Astrocyte of the spinal cord (primary cell): ENCODE measurements at regions not wholly inside any gene's neighbourhood (a gene's known extent, or its start where the extent isn't known, plus 50 kb on each side); places are given as distances from the start of the nearest gene placed in this dataset.

Source experiments
- DNase-seq: peaks from one replicate; pipeline ENCODE4 v3.0.0; 2011; ENCODE audit warnings: low read depth, low spot score
- H3K4me3 ChIP-seq: 2 replicates; pipeline ENCODE4 v1.5.1; 2011; ENCODE audit warnings: low read depth, mild to moderate bottlenecking, low read length, moderate library complexity
- CTCF ChIP-seq: IDR thresholded peaks from 2 replicates; pipeline ENCODE4 v1.5.1; 2012; ENCODE audit warnings: low read depth, mild to moderate bottlenecking, low read length, inconsistent platforms
- in situ Hi-C: cut with HindIII; loops from 2 replicates; pipeline ENCODE4 v1.10.0; 2017; ENCODE audit warnings: low sequenced_read_pairs

GRCh38 chr12:47553266-47553665 lies 152.6 kb downstream of the RPAP3 start:
- no peak for TF ChIP-seq CTCF
- in situ Hi-C loops: no loop called here

GRCh38 chr12:47551426-47551851 lies 154.4 kb downstream of the RPAP3 start:
- DNase-seq: no peak
- in situ Hi-C loops: no loop called here
- no peak overlapping the region for H3K4me3 ChIP-seq
- no peak for TF ChIP-seq CTCF

More at GRCh38 chr12:47553266-47553665, 152.6 kb downstream of the RPAP3 start:
- no peak for DNase-seq
- no peak overlapping the region for H3K4me3 ChIP-seq

- TF ChIP-seq CTCF: no peak
- no peak overlapping the region for H3K4me3 ChIP-seq
- DNase-seq: no peak
- in situ Hi-C loops: no loop called here
These were observed 156.6 kb downstream of the RPAP3 start for GRCh38 chr12:47549258-47549657.

- no peak overlapping the region for H3K4me3 ChIP-seq
- no peak for DNase-seq
- TF ChIP-seq CTCF: no peak
- in situ Hi-C loops: no loop called here
These were observed 157.4 kb downstream of the RPAP3 start for GRCh38 chr12:47548401-47548800.

- peak; percentile 54 for DNase-seq
- in situ Hi-C loops: no loop called here
- H3K4me3 ChIP-seq: no peak overlapping the region
- TF ChIP-seq CTCF: peak; percentile 55
These were observed 158.8 kb downstream of the RPAP3 start for GRCh38 chr12:47547077-47547476.

- no peak overlapping the region for H3K4me3 ChIP-seq
- no peak for DNase-seq
- TF ChIP-seq CTCF: no peak
- in situ Hi-C loops: no loop called here
These were observed 159.8 kb downstream of the RPAP3 start for GRCh38 chr12:47545938-47546609.

- TF ChIP-seq CTCF: no peak
- peak; percentile 32 for DNase-seq
- in situ Hi-C loops: no loop called here
- no peak overlapping the region for H3K4me3 ChIP-seq
These were observed 171.1 kb downstream of the RPAP3 start for GRCh38 chr12:47534695-47535094.
